Coronary artery (tissue), 2 donors: ENCODE measurements at regions not wholly inside any gene's neighbourhood (a gene's known extent, or its start where the extent isn't known, plus 50 kb on each side); places are given as distances from the start of the nearest gene placed in this dataset.

Experiments
- DNase-seq: peaks from one replicate; pipeline ENCODE4 v3.0.0-alpha.2; 2017; ENCODE audit warnings: low spot score
- H3K27ac ChIP-seq, 2 donors: fragments of 200-600 bp; sonication (generic); one replicate each; pipeline ENCODE4 v1.5.1; 2016 to 2019
- H3K4me3 ChIP-seq: fragments of 200-600 bp; sonication (generic); 2 replicates; pipeline ENCODE4 v1.5.1; 2016; ENCODE audit warnings: mild to moderate bottlenecking, moderate library complexity
- CTCF ChIP-seq: fragments of 200-600 bp; sonication (generic); IDR thresholded peaks from one replicate; pipeline ENCODE4 v1.5.1; 2019; ENCODE audit warnings: antibody characterized with exemption

GRCh38 chr6:37105148-37106050 is 64.6 kb upstream of the PIM1 start:
- DNase-seq = no peak
- no peak for TF ChIP-seq CTCF
- Histone ChIP-seq H3K4me3 (no peak overlapping the region), H3K27ac (no peak overlapping the region)

- no peak for TF ChIP-seq CTCF
- H3K27ac ChIP-seq = no peak overlapping the region
- DNase-seq = no peak
- no peak overlapping the region for H3K4me3 ChIP-seq
Measured at GRCh38 chr6:37106051-37106363, 63.9 kb upstream of the PIM1 start.

- no peak for DNase-seq
- Histone ChIP-seq H3K27ac (no peak overlapping the region), H3K4me3 (no peak overlapping the region)
- no peak for TF ChIP-seq CTCF
Measured at GRCh38 chr6:37106554-37106953, 63.4 kb upstream of the PIM1 start.

- no peak for DNase-seq
- H3K4me3 ChIP-seq = no peak overlapping the region
- H3K27ac ChIP-seq = no peak overlapping the region
- TF ChIP-seq CTCF = no peak
Measured at GRCh38 chr6:37106982-37107491, 62.9 kb upstream of the PIM1 start.

GRCh38 chr6:37109714-37110499 is 60.0 kb upstream of the PIM1 start:
- TF ChIP-seq CTCF = no peak
- Histone ChIP-seq H3K4me3 (no peak overlapping the region), H3K27ac (no peak overlapping the region)
- no peak for DNase-seq

GRCh38 chr6:37110500-37111461 is 59.2 kb upstream of the PIM1 start:
- DNase-seq = no peak
- no peak overlapping the region for H3K4me3 ChIP-seq
- TF ChIP-seq CTCF = no peak
- no peak overlapping the region for H3K27ac ChIP-seq
